GM18873 (cell line): ENCODE measurements at regions not wholly inside any gene's neighbourhood (a gene's known extent, or its start where the extent isn't known, plus 50 kb on each side); places are given as distances from the start of the nearest gene placed in this dataset.

Experiments
- ATAC-seq: cut with Tn5 transposase; IDR thresholded peaks from one replicate; pipeline ENCODE4 v1.9.1; 2021; ENCODE audit warnings: mild to moderate bottlenecking, moderate library complexity, moderate number of reproducible peaks; ENCODE audit not compliant: unreplicated experiment, low FRiP score

DNA sequence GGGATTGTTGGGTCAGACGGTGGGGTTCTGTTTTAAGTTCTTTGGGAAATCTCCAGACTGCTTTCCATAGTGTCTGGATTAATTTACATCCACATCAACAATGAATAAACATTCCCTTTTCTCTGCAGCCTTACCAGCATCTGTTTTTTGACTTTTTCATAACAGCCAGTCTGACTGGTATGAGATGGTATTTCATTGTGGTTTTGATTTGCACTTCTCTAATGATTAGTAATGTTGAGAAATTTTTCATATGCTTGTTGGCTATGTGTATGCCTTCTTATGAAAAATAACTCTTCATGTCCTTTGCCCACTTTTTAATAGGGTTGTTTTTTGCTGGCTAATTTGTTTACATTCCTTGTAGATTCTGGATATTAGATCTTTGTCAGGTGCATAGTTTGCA lies 140.8 kb upstream of the CNTN1 start:
- ATAC-seq = no peak

DNA sequence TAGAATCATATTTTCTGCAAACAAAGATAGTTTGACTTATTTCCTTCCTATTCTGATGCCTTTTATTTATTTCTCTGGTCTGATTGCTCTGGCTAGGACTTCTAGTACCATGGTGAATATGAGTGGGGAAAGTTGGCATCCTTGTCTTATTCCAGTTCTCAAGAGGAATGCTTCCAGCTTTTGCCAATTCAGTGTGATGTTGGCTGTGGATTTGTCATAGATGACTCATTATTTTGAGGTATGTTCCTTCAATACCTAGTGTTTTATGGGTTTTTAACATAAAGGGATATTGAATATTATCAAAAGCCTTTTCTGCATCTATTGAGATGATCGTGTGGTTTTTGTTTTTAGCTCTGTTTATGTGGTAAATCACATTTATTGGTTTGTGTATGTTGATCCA lies 139.4 kb upstream of the CNTN1 start:
- no peak for ATAC-seq

DNA sequence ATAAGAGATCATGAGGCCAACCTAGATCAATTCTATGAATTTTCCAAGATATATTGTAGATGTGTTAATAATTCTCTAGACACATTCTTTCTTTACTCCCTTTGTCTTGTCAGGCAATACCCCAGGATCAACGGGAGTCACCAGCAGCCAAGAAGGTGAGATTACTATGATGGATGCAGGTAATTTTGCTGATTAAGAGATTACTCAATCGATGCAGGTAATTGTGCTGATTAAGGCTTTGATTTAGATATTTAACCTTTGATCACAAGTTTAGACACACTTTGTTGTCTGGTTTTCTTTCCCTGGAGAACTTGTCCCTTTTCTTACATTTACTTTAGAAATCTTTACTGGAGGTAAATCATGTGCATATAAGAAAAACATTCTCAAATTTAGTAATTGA lies 134.3 kb upstream of the CNTN1 start:
- ATAC-seq = no peak

DNA sequence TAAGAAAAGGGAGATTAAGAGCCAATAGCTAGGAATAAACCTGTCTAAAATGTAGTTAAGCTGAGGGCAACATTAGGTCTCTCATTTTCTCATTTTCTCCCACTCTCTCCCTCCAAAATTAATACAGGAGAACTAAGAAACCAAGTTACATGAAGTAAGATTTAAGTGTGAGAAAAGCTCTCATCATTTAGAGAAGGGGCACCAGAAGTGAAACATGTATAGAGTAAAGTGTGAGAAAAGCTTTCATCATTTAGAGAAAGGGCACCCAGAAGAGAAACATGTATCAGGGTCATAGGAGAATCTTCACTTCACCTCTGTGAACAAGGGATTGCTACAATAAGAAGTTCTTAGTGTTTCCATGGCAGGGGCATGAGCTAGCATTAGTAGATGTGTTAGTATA lies 132.4 kb upstream of the CNTN1 start:
- ATAC-seq = peak; percentile 65

DNA sequence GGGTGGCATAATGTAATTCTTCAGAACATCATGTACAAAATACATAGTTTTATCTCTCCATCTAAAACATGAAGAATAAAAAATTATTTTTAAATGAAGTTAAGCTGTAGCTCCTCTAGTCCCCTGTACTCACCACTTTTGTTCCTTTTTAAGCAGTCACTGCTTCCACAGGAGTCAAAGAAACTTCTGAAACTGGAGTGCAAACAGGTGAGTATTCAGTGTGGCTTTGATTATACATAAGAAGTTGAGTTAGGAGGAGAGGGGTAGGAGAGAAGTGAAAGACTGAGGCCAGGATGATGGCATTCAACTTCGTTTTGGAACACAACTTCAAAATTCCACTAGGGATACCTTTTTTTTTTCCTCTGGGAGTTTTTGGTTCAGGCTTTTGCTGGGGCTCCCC lies 131.4 kb upstream of the CNTN1 start:
- no peak for ATAC-seq

DNA sequence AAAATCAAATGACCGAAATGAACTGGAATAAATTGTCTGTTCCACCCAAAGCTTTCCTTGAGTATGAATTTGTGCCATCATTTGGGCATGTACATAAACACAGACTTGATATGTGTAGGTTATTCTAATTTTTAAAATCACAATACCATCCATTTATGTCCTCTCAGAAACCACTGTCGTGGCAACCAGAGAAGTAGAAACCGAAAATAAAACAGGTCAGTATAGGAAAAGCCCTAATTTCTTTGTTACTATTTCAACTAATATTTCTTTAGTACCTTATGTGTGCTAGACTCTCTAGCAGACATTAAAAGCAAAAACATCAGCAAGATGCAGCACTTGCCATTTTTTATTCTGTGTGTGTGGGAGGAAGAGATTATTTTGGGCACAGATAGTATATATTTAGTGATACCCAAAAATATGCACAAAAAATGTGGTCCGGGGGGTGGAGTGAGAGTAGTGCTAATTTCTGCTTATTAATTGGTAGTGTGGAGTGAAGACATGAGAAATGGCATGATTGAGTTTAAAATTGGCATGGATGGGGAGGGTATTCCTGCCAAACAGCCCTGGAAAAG lies 130.8 kb upstream of the CNTN1 start:
- ATAC-seq = no peak

DNA sequence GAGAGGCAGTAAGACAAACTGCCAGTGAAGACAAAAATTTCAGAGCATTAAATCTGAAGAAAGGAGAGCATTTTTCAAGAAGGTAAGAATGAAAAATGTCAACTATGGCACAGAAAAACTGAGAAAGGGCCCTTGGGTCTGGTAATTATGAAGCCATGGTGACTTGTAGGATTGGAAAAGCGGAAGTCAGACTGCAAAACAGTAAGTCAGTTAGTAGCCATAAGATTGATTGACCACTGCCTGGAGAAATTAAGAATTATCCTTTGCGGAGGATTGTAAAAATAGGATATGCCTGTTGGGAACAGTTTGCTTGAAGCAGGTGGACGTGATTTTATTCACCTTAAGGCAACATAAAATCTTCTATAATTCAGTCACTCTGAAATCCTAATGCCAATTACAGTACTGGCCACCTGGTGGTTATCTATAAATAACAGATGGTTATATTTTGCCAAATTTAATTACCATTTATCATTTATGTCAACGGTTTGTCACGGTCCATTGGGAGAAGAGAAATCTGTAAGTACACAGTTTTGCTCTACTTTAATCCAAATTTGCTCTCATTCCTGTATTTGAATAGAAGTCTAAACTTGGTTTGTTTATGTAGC lies 127.1 kb upstream of the CNTN1 start:
- ATAC-seq = no peak

DNA sequence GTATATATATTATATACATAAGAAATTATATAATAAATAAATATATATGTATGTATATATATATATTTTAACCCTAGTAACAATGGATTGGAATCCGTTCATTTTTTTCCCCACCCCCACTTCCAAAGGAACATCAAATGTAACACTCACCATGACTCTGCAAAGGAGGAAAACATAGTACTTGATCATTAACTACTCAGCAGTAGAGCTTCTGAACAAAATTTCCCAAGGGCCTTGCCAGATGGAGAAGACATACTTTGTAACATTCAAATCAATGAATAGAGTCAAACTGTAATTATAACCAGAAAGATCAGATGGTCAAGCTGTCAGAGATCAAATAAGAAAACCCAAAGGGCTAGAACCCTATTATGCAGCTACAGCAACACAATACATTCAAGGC lies 126.0 kb upstream of the CNTN1 start:
- no peak for ATAC-seq

DNA sequence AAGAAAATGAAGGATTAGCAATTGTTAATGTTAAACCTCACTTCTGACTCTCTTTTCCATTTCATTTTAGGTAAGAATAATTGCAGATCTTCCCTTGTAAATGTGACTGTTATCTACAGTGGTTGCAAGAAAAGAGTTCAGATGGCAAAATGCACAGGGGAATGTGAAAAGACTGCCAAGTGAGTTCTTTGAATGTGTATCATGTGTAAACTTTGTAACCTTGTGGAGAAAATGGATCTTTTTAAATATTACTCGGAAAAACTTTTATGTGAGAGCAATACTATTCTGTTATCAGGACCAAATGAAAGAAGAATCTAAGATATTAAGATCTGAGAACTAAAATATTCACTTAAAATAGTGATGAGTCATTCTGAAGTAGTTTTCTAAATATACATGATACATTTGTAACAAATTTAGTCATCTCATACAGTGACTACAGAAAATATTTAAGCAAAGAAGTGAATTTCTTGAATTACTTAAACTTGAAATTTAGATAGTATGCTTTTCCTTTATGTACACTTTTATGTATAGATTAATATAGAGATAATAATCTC lies 122.5 kb upstream of the CNTN1 start:
- no peak for ATAC-seq

DNA sequence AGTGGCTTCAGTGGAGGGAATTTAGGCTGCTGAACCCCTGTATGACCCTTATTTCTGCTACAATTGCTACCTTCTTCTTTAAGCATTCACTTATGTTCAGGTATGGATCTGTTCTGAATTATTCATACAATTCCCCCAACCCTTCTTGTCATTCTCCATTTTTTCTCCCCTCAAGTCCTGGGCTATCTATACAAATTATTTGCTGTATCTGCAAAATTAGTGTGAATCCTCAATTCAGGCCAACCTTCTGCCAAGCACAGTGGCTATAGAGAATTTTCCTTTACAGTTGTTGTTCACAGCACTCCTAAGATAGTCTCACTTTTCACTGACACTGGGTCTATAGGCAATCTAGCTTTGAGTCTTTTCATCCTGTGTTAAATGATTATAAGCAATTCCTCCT lies 119.2 kb upstream of the CNTN1 start:
- ATAC-seq = no peak

DNA sequence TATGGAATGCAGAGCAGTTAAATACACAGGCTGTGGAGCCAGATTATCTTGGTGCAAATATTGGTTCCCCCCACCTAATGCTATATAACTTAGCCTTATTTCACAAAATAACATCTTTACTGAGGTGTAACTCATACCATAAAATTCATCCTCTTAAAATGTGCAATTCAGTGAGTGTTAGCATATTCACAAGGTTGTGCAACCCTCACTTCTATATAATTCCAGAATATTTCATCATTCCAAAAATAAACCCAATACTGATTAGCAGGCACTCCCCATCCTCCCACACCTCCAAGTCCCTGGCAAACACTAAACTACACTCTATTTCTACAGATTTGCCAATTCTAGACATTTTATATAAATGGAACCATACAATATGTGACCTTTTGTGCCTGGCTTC lies 116.3 kb upstream of the CNTN1 start:
- no peak for ATAC-seq

DNA sequence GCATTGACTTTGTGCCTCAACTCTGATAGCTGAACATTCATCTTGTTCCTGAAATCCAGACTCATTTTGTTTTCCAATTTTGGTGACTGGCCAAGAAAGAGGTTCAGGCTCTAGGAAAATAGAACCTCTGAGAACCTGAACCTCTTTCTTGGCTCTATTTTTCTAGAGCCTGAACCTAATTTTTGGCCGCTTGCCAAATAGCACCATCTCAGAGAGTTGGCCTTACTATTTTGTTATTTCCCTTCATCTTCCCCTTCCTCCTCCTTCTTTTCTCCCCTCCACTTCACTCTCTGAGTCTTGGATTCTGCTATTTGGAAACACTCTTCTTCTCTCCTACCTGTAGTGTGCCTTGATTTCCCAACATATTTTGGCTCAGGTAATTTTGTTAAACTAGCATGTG lies 114.4 kb upstream of the CNTN1 start:
- ATAC-seq = no peak

DNA sequence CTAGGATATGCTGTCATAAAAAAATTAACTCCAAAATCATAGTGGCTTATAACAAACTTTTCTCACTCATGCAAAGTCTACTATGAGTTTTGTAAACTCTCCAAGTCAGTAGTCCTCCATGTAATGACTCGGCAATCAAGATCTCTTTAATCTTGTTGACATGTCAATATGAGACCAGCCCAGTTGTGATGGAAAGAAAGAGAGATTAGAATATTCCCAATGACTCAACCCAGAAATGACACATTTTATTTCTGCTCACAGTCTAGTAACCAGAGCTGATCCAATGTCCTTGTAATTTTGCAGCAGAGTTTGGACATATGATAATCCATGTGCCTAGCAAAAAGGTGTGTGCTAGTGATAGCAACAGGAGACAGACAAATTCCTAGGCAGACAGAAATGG lies 112.6 kb upstream of the CNTN1 start:
- ATAC-seq = no peak

DNA sequence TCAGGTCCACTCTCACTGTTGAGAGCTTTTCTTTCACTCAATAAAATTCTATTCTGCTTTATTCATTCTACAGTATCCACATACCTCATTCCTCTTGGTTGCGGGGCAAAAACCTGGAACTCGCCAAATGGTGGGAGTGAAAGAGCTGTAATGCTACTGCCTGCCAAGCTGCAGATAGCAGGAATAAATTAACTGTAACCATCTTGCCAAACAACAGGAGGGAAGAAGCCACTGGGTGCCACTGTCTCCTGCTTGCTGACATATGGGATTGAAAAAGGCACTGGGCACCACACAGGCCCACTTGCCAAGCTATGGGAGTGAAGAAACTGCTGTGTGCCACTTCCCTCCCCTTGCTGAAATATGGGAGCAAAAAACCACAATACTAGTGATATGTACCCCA lies 111.9 kb upstream of the CNTN1 start:
- ATAC-seq = no peak

DNA sequence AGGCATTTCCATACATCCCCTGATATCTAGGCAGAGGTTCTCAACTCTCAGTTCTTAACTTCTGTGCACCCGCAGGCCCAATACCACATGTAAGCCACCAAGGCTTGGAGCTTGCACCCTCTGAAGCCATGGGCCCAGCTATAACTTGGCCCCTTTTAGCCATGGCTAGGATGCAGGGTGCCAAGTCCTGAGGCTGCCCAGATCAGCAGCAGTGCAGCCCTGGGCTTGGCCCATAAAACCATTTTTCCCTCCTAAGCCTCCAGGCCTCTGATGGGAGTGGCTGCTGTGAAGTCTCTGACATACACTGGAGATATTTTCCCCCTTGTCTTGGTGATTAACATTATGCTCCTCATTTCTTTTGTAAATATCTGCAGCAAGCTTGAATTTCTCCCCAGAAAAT lies 110.3 kb upstream of the CNTN1 start:
- ATAC-seq = no peak

DNA sequence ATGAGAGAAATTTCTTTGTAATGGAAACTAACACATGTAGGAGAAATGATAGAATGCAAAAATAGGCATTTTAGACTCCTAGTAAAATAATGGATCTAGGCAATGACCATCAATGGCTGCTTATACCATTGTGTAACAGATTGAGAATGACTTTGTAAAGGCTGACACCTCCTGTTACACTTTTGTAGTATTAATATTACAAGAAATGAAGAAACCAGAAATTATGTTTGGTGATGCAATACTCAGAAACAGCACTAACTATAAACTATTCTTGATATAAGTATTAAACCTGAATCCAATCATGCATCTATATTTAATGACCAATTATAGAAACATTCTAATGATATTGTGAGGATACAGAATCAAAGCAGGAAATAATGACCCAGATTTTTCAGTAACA lies 108.5 kb upstream of the CNTN1 start:
- ATAC-seq = no peak

DNA sequence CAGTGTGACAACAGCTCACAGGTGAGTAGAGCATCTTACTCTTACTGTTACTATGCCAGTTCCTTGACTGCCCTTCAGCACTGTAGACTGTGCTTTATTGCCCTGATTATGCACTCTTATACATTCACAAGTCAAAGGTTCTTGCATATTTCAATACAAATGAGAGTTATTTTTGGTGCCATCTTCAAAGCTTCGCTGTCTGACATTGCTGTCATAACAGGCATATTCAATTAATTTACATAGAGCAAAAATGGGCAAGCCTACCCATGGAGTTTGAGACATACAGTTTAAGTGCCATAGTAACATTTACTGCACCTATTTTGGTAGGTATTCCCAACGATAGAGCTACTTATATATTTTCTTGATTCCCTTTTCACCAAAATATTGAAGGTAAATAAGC lies 107.5 kb upstream of the CNTN1 start:
- ATAC-seq = no peak

DNA sequence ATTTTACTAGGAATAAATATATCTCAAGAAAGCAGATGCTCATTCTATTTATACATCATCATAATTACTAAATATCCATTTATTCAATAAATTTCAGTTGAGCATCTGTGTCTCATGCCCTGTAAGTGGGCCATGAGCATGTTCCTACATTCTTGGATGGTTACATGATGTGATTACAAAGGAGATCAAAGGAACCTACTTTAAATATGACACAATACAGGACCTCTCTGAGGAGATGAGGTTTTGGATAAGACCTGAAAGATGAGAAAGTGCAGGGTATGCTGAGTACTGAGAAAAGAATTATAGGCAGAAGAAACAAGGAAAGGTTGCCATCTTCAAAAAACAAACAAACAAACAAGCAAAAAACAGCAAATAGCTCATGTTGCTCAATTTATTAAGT lies 105.4 kb upstream of the CNTN1 start:
- no peak for ATAC-seq

DNA sequence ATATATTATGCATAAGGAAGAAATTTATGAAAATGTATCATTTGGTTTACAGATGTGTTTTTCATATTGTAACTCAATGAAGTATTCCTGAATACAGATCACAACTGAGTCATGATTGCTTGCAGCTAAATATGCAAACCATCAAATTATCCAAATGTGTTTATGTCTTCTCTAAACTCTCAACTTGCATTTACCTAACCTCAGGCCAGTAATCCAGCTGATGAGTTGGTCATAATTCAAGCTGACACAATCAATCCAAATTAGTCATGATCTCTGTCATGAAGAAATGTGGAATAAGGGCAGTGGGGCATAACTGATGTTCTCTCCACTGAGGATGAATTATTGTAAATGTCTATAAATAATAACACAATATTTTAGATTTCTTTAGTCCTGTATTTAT lies 104.8 kb upstream of the CNTN1 start:
- ATAC-seq = no peak

DNA sequence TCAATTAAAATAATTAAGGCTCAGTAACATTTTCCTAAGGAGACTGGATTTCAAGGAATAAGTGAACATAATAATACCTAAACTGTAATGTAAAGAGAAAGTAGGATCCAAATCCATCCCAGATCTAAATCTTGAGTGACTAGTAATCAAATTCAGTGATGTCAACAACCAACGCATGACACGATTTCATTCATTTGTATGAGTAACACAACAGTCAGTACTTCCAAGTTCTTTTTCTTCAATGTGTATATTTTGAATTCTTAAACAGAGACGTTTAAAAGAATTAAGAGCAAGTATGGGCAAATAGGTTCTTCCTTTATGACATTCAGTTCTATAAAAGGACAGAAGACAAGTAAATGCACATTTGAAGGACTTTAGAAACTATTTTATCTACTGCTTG lies 104.3 kb upstream of the CNTN1 start:
- ATAC-seq = no peak

DNA sequence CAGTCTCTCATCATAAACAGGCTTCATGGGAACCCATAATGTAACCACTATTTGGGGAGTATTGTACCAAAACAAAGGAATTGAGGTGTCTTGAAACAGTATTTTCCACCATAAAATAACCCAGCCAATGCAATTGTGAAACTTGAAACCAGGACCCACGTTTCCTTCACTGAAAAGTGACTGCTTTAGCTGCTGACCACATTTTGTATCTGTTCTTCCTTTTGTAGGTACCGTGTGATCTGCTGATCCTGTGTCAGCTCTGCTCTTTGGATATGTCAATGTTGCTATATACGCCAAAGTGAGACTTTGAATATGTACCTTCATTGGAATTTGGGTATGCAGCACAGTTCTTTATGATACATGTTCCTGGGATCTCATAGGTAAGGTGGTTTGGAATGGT lies 95.1 kb upstream of the CNTN1 start:
- no peak for ATAC-seq

DNA sequence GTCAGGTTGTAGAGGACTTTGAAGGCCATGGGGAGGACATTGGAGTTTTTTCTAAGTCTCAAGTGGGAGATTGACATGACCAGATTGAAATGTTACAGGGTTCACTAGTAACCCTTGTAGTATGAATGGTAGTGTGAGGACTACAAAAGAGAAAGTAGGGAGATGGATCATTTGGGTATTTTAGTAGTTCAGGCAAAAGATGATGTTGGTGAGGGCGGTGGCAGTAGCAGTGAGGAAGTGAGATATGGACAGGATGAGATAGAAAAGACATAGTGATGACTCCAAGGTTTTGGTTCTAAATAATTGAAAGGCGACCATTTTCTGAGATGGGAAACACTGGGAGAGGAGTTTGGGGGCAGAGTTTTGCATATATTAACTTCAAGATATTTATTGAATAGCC lies 94.2 kb upstream of the CNTN1 start:
- no peak for ATAC-seq

DNA sequence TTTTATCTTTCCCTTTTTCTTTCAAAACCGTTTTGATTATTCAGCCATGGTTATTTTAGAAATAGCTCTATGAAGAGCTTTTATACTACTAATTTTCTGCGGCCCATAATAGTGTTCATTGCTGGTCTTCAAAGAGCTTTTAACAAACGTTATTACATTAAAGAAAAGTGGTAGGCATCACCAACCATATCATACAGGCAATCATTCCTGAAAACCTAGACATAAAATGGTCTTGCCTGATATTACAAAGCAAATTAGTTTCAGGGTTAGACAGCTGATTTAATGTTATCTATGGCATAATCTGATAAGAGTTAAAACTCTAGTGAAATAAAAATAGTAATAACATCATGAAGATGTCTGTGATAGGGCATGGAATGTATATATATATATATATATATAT lies 89.7 kb upstream of the CNTN1 start:
- ATAC-seq = no peak
